HCT116 (cell line): ENCODE measurements at regions not wholly inside any gene's neighbourhood (a gene's known extent, or its start where the extent isn't known, plus 50 kb on each side); places are given as distances from the start of the nearest gene placed in this dataset.

Source experiments
- CEBPB ChIP-seq: IDR thresholded peaks from 2 replicates; pipeline ENCODE4 v1.6.1; 2012; ENCODE audit warnings: low read depth
- CTCF ChIP-seq, 3 experiments: fragments of 200-600 bp in 1 of 3; sonication (generic) in 1 of 3; IDR thresholded peaks in 2 of 3; conservative IDR thresholded peaks in 1 of 3; 2 replicates each; pipeline ENCODE4 v1.5.1; 2012 to 2017; ENCODE audit warnings: low read depth in 2 of 3, low read length in 2 of 3, antibody characterized with exemption in 1 of 3, borderline replicate concordance in 1 of 3, control low read depth in 1 of 3, mild to moderate bottlenecking in 1 of 3, mixed read lengths in 1 of 3, mixed run types in 1 of 3, moderate library complexity in 1 of 3; ENCODE audit not compliant: insufficient read depth in 1 of 3
- EGR1 ChIP-seq: IDR thresholded peaks from 2 replicates; pipeline ENCODE4 v1.6.1; 2012; ENCODE audit warnings: low read depth
- EZH2 ChIP-seq: fragments of 200-600 bp; sonication (generic); IDR thresholded peaks from 2 replicates; pipeline ENCODE4 v1.6.1; 2017; ENCODE audit warnings: antibody characterized with exemption, mixed run types
- POLR2A ChIP-seq: IDR thresholded peaks from 2 replicates; pipeline ENCODE4 v1.7.0; 2011; ENCODE audit warnings: borderline replicate concordance; ENCODE audit not compliant: insufficient read depth, insufficient read length; ENCODE audit errors: extremely low read depth
- SP1 ChIP-seq: IDR thresholded peaks from 2 replicates; pipeline ENCODE4 v1.6.1; 2012; ENCODE audit warnings: low read depth
- SRF ChIP-seq: IDR thresholded peaks from 2 replicates; pipeline ENCODE4 v1.6.1; 2012; ENCODE audit warnings: low read depth

- TF ChIP-seq EGR1 (no peak), CTCF (IDR thresholded peaks at IDR 0.05 in 2 of 3, conservative IDR thresholded peaks at IDR 0.05 in 1 of 3; ENCODE audit: borderline replicate concordance in 1 of 3, insufficient read depth in 1 of 3, low read depth in 2 of 3, low read length in 2 of 3) (peak in 1 of 3 experiments; percentile 5; a peak in 1 of 6 replicates), CEBPB (no peak), SP1 (no peak), SRF (no peak), EZH2 (no peak), POLR2A (no peak)
Observed at GRCh38 chr20:22106308-22106938, 401.0 kb downstream of the PAX1 start.
